Activated CD4-positive, alpha-beta T cell treated with anti-CD3 and anti-CD28 coated beads, Interleukin-2, amount 50 U/mL, for 16 hours (primary cell): ENCODE measurements at regions not wholly inside any gene's neighbourhood (a gene's known extent, or its start where the extent isn't known, plus 50 kb on each side); places are given as distances from the start of the nearest gene placed in this dataset.

Experiments used
- DNase-seq: peaks from one replicate; pipeline ENCODE4 v3.0.0-alpha.2; 2020

DNA sequence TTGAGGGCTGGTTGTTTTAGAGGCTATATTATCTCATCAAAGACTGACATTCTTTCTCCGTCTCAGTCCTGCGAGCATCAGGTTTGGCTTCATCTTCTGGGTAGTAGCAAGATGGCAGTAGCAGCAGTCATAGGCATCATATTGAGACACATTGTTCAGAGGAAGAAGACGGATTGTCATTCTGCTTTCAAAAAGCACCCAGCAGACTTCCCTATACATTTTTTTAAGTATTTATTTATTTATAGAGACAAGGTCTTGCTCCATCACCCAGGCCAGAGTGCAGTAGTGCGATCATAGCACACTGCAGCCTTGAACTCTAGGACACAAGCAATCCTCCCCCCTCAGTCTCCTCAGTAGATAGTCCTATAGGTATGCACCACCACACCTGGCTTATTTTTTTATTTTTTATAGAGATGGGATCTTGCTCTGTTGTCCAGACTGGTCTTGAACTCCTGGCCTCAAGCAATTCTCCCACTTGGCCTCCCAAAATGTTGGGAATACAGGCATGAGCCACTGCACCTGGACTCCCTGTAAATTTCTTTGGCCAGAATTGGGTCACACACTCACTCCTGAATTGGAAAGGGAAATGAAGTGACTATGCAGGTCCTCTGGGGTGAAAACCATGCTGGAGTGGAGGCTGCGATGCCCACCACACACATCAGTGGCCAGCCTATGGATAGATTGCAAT, 125.4 kb downstream of the SLC38A6 start:
- DNase-seq: no peak

- DNase-seq: no peak
Observed at GRCh38 chr14:61104358-61104757, 123.3 kb downstream of the SLC38A6 start.

DNA sequence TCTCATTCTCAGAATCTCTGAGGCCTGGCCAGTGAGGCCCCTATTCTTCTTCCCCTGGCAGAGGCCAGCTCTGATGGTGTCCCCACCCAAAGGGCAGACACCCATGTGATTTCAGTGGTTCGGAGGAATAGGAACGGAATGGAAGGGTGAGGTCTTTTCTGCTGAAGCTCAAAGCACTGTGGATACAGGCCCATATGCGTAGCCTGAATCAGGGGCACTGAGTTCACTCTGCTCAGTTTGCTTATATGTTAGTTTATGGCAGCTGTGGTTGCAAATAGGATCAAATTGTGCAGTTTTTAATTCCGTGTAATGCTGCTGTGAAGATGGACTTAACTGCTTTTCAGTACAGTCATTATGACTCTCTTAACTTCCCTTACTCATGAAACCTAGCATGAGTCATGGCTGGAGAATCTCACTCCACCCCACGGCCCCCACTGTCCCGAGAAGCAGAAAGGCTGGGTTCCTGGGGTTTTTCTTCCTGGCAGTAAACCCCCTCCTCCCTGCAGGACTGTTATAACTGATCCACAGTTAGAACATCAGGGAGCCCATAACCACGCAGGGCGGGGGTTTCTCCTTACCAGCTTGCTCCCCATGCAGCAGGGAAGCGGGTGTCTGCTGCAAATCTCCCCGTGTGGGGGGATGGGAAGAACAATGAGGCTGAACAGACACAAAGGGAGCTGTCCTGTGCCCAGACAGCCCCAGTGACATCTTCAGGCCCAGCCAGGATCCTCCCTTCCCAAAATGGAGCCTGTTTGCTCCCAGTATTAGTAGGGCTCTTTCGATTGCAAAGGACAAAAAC, 122.7 kb downstream of the SLC38A6 start:
- peak; percentile 88 for DNase-seq

- DNase-seq: no peak
Observed at GRCh38 chr14:61102549-61103466, 121.8 kb downstream of the SLC38A6 start.
